Upper lobe of left lung (tissue), 4 donors: ENCODE measurements at regions not wholly inside any gene's neighbourhood (a gene's known extent, or its start where the extent isn't known, plus 50 kb on each side); places are given as distances from the start of the nearest gene placed in this dataset.

Experiments used
- CTCF ChIP-seq, 6 experiments: fragments of 450-650 bp in 4 of 6; fragments of 200-600 bp in 2 of 6; sonication (generic) in 2 of 6; IDR thresholded peaks; one replicate each; pipeline ENCODE4 v1.5.1; 2016 to 2019; ENCODE audit warnings: antibody characterized with exemption in 6 of 6
- EP300 ChIP-seq, 4 donors: sonication (generic); formaldehyde crosslinking; IDR thresholded peaks; one replicate each; pipeline ENCODE4 v1.5.1; 2017; ENCODE audit warnings: antibody characterized with exemption in 4 of 4, control low read depth in 2 of 4
- POLR2A ChIP-seq, 4 donors: fragments of 450-650 bp; IDR thresholded peaks; one replicate each; pipeline ENCODE4 v1.5.1; 2016 to 2017; ENCODE audit warnings: antibody characterized with exemption in 4 of 4, mild to moderate bottlenecking in 2 of 4
- POLR2AphosphoS5 ChIP-seq, 2 donors: sonication (generic); formaldehyde crosslinking; IDR thresholded peaks; one replicate each; pipeline ENCODE4 v1.5.1; 2017; ENCODE audit warnings: antibody characterized with exemption in 2 of 2

GRCh38 chr7:16034866-16035265 lies 348.4 kb upstream of the MEOX2 start:
- TF ChIP-seq EP300 (IDR thresholded peaks at IDR 0.05) (no peak), CTCF (IDR thresholded peaks at IDR 0.05) (no peak), POLR2A (IDR thresholded peaks at IDR 0.05) (no peak), POLR2AphosphoS5 (IDR thresholded peaks at IDR 0.05) (no peak)
